Colonic mucosa (tissue), 4 donors: ENCODE measurements at regions not wholly inside any gene's neighbourhood (a gene's known extent, or its start where the extent isn't known, plus 50 kb on each side); places are given as distances from the start of the nearest gene placed in this dataset.
"Not testable (repeated sequence)": the region's sequence is repeated elsewhere in the genome, so short reads cannot be mapped to it uniquely, and the experiment has no call there.

ENCODE experiments used
- DNase-seq: peaks from one replicate; pipeline ENCODE4 v3.0.0-alpha.2; 2020
- H3K27ac ChIP-seq: fragments of 200-600 bp; one replicate; pipeline ENCODE4 v1.8.0; 2021
- H3K27me3 ChIP-seq: fragments of 200-600 bp; one replicate; pipeline ENCODE4 v1.8.0; 2021
- H3K36me3 ChIP-seq: fragments of 200-600 bp; one replicate; pipeline ENCODE4 v1.8.0; 2021
- H3K4me1 ChIP-seq: fragments of 200-600 bp; one replicate; pipeline ENCODE4 v1.8.0; 2021; ENCODE audit warnings: mild to moderate bottlenecking
- H3K4me3 ChIP-seq: fragments of 200-600 bp; one replicate; pipeline ENCODE4 v1.8.0; 2021
- H3K9ac ChIP-seq, 2 donors: one replicate each; pipeline ENCODE4 v1.7.0; 2013; ENCODE audit warnings: control low read depth in 2 of 2, low read depth in 2 of 2, low read length in 2 of 2
- H3K9me3 ChIP-seq: fragments of 200-600 bp; one replicate; pipeline ENCODE4 v1.8.0; 2021
- CTCF ChIP-seq: fragments of 200-600 bp; IDR thresholded peaks from one replicate; pipeline ENCODE4 v1.8.0; 2022; ENCODE audit warnings: antibody characterized with exemption, mild to moderate bottlenecking
- intact Hi-C: fragments of 100-400 bp; cut with DNase I; formaldehyde crosslinking; loops from one replicate; pipeline ENCODE4 v1.14.1; 2022
- donor health status: healthy.
- donor health status: DM: no; HTN: no; CAD: no.
- donor health status: DM: no; HTN: no; CAD: no.

GRCh38 chr2:149857344-149857743 is 269.8 kb upstream of the MMADHC start:
- no peak overlapping the region for H3K4me3 ChIP-seq
- TF ChIP-seq CTCF, result no peak
- intact Hi-C loops, result no loop called here

GRCh38 chr2:149855859-149856258 is 268.3 kb upstream of the MMADHC start:
- H3K36me3 ChIP-seq, intact Hi-C loops, DNase-seq, H3K9ac ChIP-seq, H3K4me1 ChIP-seq, H3K4me3 ChIP-seq, H3K9me3 ChIP-seq, H3K27me3 ChIP-seq, H3K27ac ChIP-seq: not testable (repeated sequence)

More at GRCh38 chr2:149857344-149857743, 269.8 kb upstream of the MMADHC start:
- H3K27me3 ChIP-seq, result no peaks in the 10 kb centered on the region
- H3K9me3 ChIP-seq, result no peaks in the 10 kb centered on the region
- H3K27ac ChIP-seq, result no peak overlapping the region
- H3K36me3 ChIP-seq, result no peaks in the 10 kb centered on the region
- no peak overlapping the region for H3K9ac ChIP-seq
- no peaks in the 10 kb centered on the region for H3K4me1 ChIP-seq
- no peak for DNase-seq

GRCh38 chr2:149849591-149849990 is 262.0 kb upstream of the MMADHC start:
- H3K27ac ChIP-seq, result no peak overlapping the region
- H3K4me1 ChIP-seq, result no peaks in the 10 kb centered on the region
- no peaks in the 10 kb centered on the region for H3K36me3 ChIP-seq
- DNase-seq, result no peak
- no peaks in the 10 kb centered on the region for H3K9me3 ChIP-seq
- intact Hi-C loops, result no loop called here
- H3K27me3 ChIP-seq, result no peaks in the 10 kb centered on the region
- TF ChIP-seq CTCF, result no peak
- H3K4me3 ChIP-seq, result no peak overlapping the region
- no peak overlapping the region for H3K9ac ChIP-seq

GRCh38 chr2:149849136-149849535 is 261.6 kb upstream of the MMADHC start:
- Histone ChIP-seq H3K27me3 (no peaks in the 10 kb centered on the region), H3K4me1 (no peaks in the 10 kb centered on the region), H3K36me3 (no peaks in the 10 kb centered on the region), H3K9me3 (no peaks in the 10 kb centered on the region), H3K9ac (no peak overlapping the region), H3K27ac (no peak overlapping the region), H3K4me3 (no peak overlapping the region)
- no peak for DNase-seq
- no peak for TF ChIP-seq CTCF
- intact Hi-C loops, result no loop called here

GRCh38 chr2:149841396-149841795 is 253.8 kb upstream of the MMADHC start:
- H3K27me3 ChIP-seq, result no peaks in the 10 kb centered on the region
- no peaks in the 10 kb centered on the region for H3K36me3 ChIP-seq
- no peak for TF ChIP-seq CTCF
- DNase-seq, result no peak
- no peak overlapping the region for H3K4me3 ChIP-seq
- H3K27ac ChIP-seq, result no peak overlapping the region
- no peaks in the 10 kb centered on the region for H3K4me1 ChIP-seq
- intact Hi-C loops, result no loop called here
- H3K9me3 ChIP-seq, result no peaks in the 10 kb centered on the region
- H3K9ac ChIP-seq, result no peak overlapping the region

- intact Hi-C loops, result no loop called here
- no peak overlapping the region for H3K4me3 ChIP-seq
- no peaks in the 10 kb centered on the region for H3K4me1 ChIP-seq
- no peak overlapping the region for H3K9ac ChIP-seq
- DNase-seq, result no peak
- no peaks in the 10 kb centered on the region for H3K9me3 ChIP-seq
- no peaks in the 10 kb centered on the region for H3K36me3 ChIP-seq
- no peak for TF ChIP-seq CTCF
- no peaks in the 10 kb centered on the region for H3K27me3 ChIP-seq
- H3K27ac ChIP-seq, result no peak overlapping the region
Measured at GRCh38 chr2:149832324-149832723, 244.7 kb upstream of the MMADHC start.
